Endothelial cell of umbilical vein (primary cell): ENCODE measurements at regions not wholly inside any gene's neighbourhood (a gene's known extent, or its start where the extent isn't known, plus 50 kb on each side); places are given as distances from the start of the nearest gene placed in this dataset.

Source experiments
- BruUV-seq: library from RNA; stranded (reverse); fragments of 400-500 nt; replicated peaks from 2 replicates; lab custom pipeline; 2021; lab: Mats Ljungman, UMichigan
- CTCF ChIA-PET: fragments of 300-600, 350-600 bp; sonication (Branson Sonifier 250); formaldehyde crosslinking; loops from one replicate; lab custom pipeline; 2021; ENCODE audit warnings: antibody characterized with exemption, inconsistent platforms; lab: Charles Lee
- POLR2A ChIA-PET: fragments of 300-600, 350-600 bp; sonication (Branson Sonifier 250); formaldehyde crosslinking; loops from one replicate; lab custom pipeline; 2021; ENCODE audit warnings: antibody characterized with exemption, inconsistent platforms; lab: Charles Lee
- DNase-seq: peaks from one replicate; pipeline ENCODE4 v3.0.0-alpha.2; 2011; ENCODE audit warnings: low read depth, low spot score
- FAIRE-seq: peaks from 2 replicates; lab custom pipeline; 2011; peaks lifted over from hg19 to GRCh38; lab: Jason Lieb, UNC
- H2AFZ ChIP-seq: 2 replicates; pipeline ENCODE4 v1.6.0; 2012; ENCODE audit warnings: low read depth, low read length, control low read depth, inconsistent platforms
- H3K27ac ChIP-seq: 2 replicates; pipeline ENCODE4 v1.5.1; 2011; ENCODE audit warnings: low read depth, mild to moderate bottlenecking, control low read depth, low read length, moderate library complexity; ENCODE audit not compliant: insufficient read depth
- H3K27me3 ChIP-seq, 2 experiments: 2 replicates each; pipeline versions ENCODE4 v1.6.0 to v1.6.1; 2011; ENCODE audit warnings: low read length in 2 of 2, mixed read lengths in 1 of 2; ENCODE audit not compliant: control insufficient read depth in 2 of 2, insufficient read depth in 2 of 2
- H3K36me3 ChIP-seq, 2 experiments: 2 replicates in 1 of 2; 3 replicates in 1 of 2; pipeline ENCODE4 v1.5.1; 2011; ENCODE audit warnings: low read length in 2 of 2, mild to moderate bottlenecking in 1 of 2, moderate library complexity in 1 of 2; ENCODE audit not compliant: control insufficient read depth in 2 of 2, insufficient read depth in 2 of 2; ENCODE audit errors: extremely low read depth in 1 of 2
- H3K4me1 ChIP-seq: 3 replicates; pipeline ENCODE4 v1.5.1; 2011; ENCODE audit warnings: mild to moderate bottlenecking, low read length; ENCODE audit not compliant: control insufficient read depth, insufficient read depth; ENCODE audit errors: extremely low read depth
- H3K4me2 ChIP-seq: 2 replicates; pipeline ENCODE4 v1.6.1; 2011; ENCODE audit warnings: low read length, control low read depth, mixed read lengths; ENCODE audit not compliant: insufficient read depth
- H3K4me3 ChIP-seq, 3 experiments: fragments of 200-600 bp in 1 of 3; sonication (generic), shearing (Covaris generic) in 1 of 3; replicated peaks in 1 of 3; 2 replicates each; pipeline ENCODE4 v1.5.1; 2011 to 2016; ENCODE audit warnings: control low read depth in 3 of 3, low read length in 3 of 3, mild to moderate bottlenecking in 2 of 3, inconsistent platforms in 1 of 3, low read depth in 1 of 3, moderate library complexity in 1 of 3; ENCODE audit not compliant: insufficient read depth in 1 of 3
- H3K79me2 ChIP-seq: 2 replicates; pipeline ENCODE4 v1.6.0; 2012; ENCODE audit warnings: low read length, inconsistent platforms; ENCODE audit not compliant: control insufficient read depth, insufficient read depth
- H3K9ac ChIP-seq: replicated peaks from 2 replicates; pipeline ENCODE3; 2011; ENCODE audit warnings: low read length, control low read depth; ENCODE audit not compliant: insufficient read depth; ENCODE audit errors: extremely low read depth
- H3K9me1 ChIP-seq: replicated peaks from 3 replicates; pipeline ENCODE4 v1.6.0; 2011; ENCODE audit warnings: mild to moderate bottlenecking, low read length; ENCODE audit not compliant: control insufficient read depth, insufficient read depth; ENCODE audit errors: extremely low read depth
- H3K9me3 ChIP-seq: replicated peaks from 2 replicates; pipeline ENCODE4 v1.5.1; 2012; ENCODE audit warnings: low read length, inconsistent platforms; ENCODE audit not compliant: control insufficient read depth, insufficient read depth
- H4K20me1 ChIP-seq: replicated peaks from 2 replicates; pipeline ENCODE3; 2011; ENCODE audit warnings: mild to moderate bottlenecking, low read length; ENCODE audit not compliant: control insufficient read depth, insufficient read depth; ENCODE audit errors: extremely low read depth
- CTCF ChIP-seq, 2 donors: IDR thresholded peaks; 1 replicate in 1 of 2; 2 replicates in 1 of 2; pipeline ENCODE4 v1.5.1; 2011; ENCODE audit warnings: low read length in 2 of 2, mild to moderate bottlenecking in 2 of 2, moderate library complexity in 2 of 2, control low read depth in 1 of 2, inconsistent platforms in 1 of 2, low read depth in 1 of 2; ENCODE audit not compliant: insufficient read depth in 1 of 2; ENCODE audit errors: extremely low read depth in 1 of 2
- EZH2 ChIP-seq: IDR thresholded peaks from 2 replicates; pipeline ENCODE4 v1.6.1; 2012; ENCODE audit warnings: borderline replicate concordance, low read depth, mild to moderate bottlenecking, moderate library complexity, low read length, inconsistent platforms; ENCODE audit not compliant: severe bottlenecking
- FOS ChIP-seq: IDR thresholded peaks from 2 replicates; pipeline ENCODE4 v1.6.1; 2011; ENCODE audit warnings: mild to moderate bottlenecking, low read length, moderate library complexity, borderline replicate concordance; ENCODE audit not compliant: insufficient read depth
- GATA2 ChIP-seq: IDR thresholded peaks from 2 replicates; pipeline ENCODE4 v1.7.0; 2011; ENCODE audit warnings: low read depth, mild to moderate bottlenecking, moderate library complexity, mixed read lengths, low read length; ENCODE audit not compliant: insufficient read length, insufficient read depth
- JUN ChIP-seq: IDR thresholded peaks from 2 replicates; pipeline ENCODE4 v1.6.1; 2011; ENCODE audit warnings: borderline replicate concordance, low read depth; ENCODE audit not compliant: insufficient read length, insufficient read depth
- MYC ChIP-seq: IDR thresholded peaks from one replicate; pipeline ENCODE4 v1.6.1; 2011; ENCODE audit warnings: mild to moderate bottlenecking, low read depth, low read length
- POLR2A ChIP-seq: IDR thresholded peaks from 2 replicates; pipeline ENCODE4 v1.6.1; 2012; ENCODE audit warnings: low read depth, mild to moderate bottlenecking, control low read depth, low read length
- POLR2AphosphoS5 ChIP-seq: IDR thresholded peaks from 2 replicates; pipeline ENCODE4 v1.6.1; 2012; ENCODE audit warnings: low read depth, mild to moderate bottlenecking, control low read depth, low read length, moderate library complexity; ENCODE audit not compliant: insufficient read depth
- dilution Hi-C: fragments of 300-500 bp; cut with MboI; formaldehyde crosslinking; loops from one replicate; pipeline ENCODE4 v1.15.0; 2019; ENCODE audit warnings: low sequenced_read_pairs; ENCODE audit not compliant: extremely low pct_ligation_motif_present
- intact Hi-C: fragments of 100-400 bp; cut with micrococcal nuclease; formaldehyde crosslinking; loops from one replicate; pipeline ENCODE4 v1.10.0; 2022
- TF ChIP-seq, protein P1 (sequence below): IDR thresholded peaks from 2 replicates; pipeline ENCODE4 v1.6.1; 2011; ENCODE audit not compliant: insufficient read depth, insufficient read length

DNA sequence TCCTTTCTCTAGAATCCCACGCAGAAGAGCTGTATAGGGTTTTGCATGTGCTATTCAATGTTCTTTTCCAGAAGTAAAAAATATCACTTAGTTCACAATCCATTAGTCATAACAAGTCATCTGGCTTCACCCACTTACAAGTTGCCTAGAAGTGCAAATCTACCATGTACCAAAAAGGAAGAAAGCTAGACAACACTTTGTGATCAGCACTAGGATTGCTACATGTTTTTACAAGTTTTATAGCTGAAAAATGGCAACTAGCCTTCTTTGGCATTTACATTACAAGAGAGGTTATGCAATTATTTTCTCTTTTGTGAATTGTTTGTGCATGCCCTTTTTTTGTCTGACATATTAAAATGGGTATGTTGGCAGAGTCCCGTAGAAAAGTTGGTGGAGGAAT lies 85.6 kb upstream of the PTPRK start:
- no TSS peak for BruUV-seq
- Histone ChIP-seq H4K20me1 (no peaks in the 10 kb centered on the region), H3K79me2 (no peaks in the 10 kb centered on the region), H3K36me3 (no peaks in the 10 kb centered on the region), H3K4me2 (no peak overlapping the region), H3K4me1 (peaks cover 5% of the 10 kb centered on the region), H3K27me3 (no peaks in the 10 kb centered on the region), H3K9me3 (no peaks in the 10 kb centered on the region), H3K9ac (no peak overlapping the region), H3K4me3 (no peak overlapping the region), H3K27ac (no peak overlapping the region), H3K9me1 (no peaks in the 10 kb centered on the region), H2AFZ (no peak overlapping the region)
- FAIRE-seq (no peak), DNase-seq (no peak)
- TF ChIP-seq, protein P1, sequence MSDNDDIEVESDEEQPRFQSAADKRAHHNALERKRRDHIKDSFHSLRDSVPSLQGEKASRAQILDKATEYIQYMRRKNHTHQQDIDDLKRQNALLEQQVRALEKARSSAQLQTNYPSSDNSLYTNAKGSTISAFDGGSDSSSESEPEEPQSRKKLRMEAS = no peak
- no peak for TF ChIP-seq JUN
- no peak for TF ChIP-seq FOS
- no peak for TF ChIP-seq POLR2A
- no peak for TF ChIP-seq POLR2AphosphoS5
- no peak for TF ChIP-seq GATA2
- no peak for TF ChIP-seq EZH2
- TF ChIP-seq MYC = no peak
- TF ChIP-seq CTCF (IDR thresholded peaks at IDR 0.05; ENCODE audit: extremely low read depth in 1 of 2, insufficient read depth in 1 of 2, low read depth in 1 of 2, low read length in 2 of 2) = no peak
- CTCF ChIA-PET = no interaction called here
- intact Hi-C loops (loop anchor here (10.0 kb wide), 1 partner anchor 261 kb away; no protein-coding TSS in a partner anchor), dilution Hi-C loops (no loop called here)
- POLR2A ChIA-PET = no interaction called here
